ENCODE measurements at regions not wholly inside any gene's neighbourhood (a gene's known extent, or its start where the extent isn't known, plus 50 kb on each side); places are given as distances from the start of the nearest gene placed in this dataset.

GRCh38 chr18:59748628-59749360 lies 51.6 kb upstream of the CCBE1 start:
- Histone ChIP-seq H4K20me1 (ENCODE audit: insufficient read depth, low read length, poor library complexity, severe bottlenecking) (no peaks in the 10 kb centered on the region), H3K4me3 (ENCODE audit: low read length, poor library complexity, severe bottlenecking) (no peak overlapping the region), H3K9me3 (ENCODE audit: insufficient read depth, low read depth, low read length) (no peaks in the 10 kb centered on the region), H3K9me2 (replicated peaks; ENCODE audit: low read depth, low read length) (no peaks in the 10 kb centered on the region), H3K4me2 (ENCODE audit: low read depth, low read length, poor library complexity, severe bottlenecking) (no peak overlapping the region), H3F3A (ENCODE audit: low read depth) (no peaks in the 10 kb centered on the region), H3K4me1 (ENCODE audit: insufficient read depth, low read length, poor library complexity, severe bottlenecking) (no peaks in the 10 kb centered on the region), H3K36me3 (ENCODE audit: insufficient read depth, low read length) (no peaks in the 10 kb centered on the region), H3K27me3 (ENCODE audit: insufficient read depth, low read length, poor library complexity, severe bottlenecking) (no peaks in the 10 kb centered on the region), H3K79me2 (ENCODE audit: insufficient read depth, low read length) (no peaks in the 10 kb centered on the region), H2AFZ (ENCODE audit: low read length) (no peak overlapping the region), H3K9ac (ENCODE audit: low read depth, low read length, poor library complexity, severe bottlenecking) (no peak overlapping the region)
- TF ChIP-seq, protein P1, sequence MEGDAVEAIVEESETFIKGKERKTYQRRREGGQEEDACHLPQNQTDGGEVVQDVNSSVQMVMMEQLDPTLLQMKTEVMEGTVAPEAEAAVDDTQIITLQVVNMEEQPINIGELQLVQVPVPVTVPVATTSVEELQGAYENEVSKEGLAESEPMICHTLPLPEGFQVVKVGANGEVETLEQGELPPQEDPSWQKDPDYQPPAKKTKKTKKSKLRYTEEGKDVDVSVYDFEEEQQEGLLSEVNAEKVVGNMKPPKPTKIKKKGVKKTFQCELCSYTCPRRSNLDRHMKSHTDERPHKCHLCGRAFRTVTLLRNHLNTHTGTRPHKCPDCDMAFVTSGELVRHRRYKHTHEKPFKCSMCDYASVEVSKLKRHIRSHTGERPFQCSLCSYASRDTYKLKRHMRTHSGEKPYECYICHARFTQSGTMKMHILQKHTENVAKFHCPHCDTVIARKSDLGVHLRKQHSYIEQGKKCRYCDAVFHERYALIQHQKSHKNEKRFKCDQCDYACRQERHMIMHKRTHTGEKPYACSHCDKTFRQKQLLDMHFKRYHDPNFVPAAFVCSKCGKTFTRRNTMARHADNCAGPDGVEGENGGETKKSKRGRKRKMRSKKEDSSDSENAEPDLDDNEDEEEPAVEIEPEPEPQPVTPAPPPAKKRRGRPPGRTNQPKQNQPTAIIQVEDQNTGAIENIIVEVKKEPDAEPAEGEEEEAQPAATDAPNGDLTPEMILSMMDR (conservative IDR thresholded peaks at IDR 0.05; ENCODE audit: low read length) = no peak
- no peak for TF ChIP-seq EZH2phosphoT487 (IDR thresholded peaks at IDR 0.05; ENCODE audit: borderline replicate concordance)

Measured in Loucy (cell line).